SK-N-SH (cell line): ENCODE measurements at regions not wholly inside any gene's neighbourhood (a gene's known extent, or its start where the extent isn't known, plus 50 kb on each side); places are given as distances from the start of the nearest gene placed in this dataset.

Experiments
- CTCF ChIP-seq: fragments of 200-600 bp; sonication (generic); IDR thresholded peaks from 2 replicates; pipeline ENCODE4 v1.6.1; 2017; ENCODE audit warnings: antibody characterized with exemption, mild to moderate bottlenecking, moderate library complexity
- EP300 ChIP-seq, 2 experiments: IDR thresholded peaks; 2 replicates each; pipeline versions ENCODE4 v1.4.0 to v1.6.1; 2012; ENCODE audit warnings: borderline replicate concordance in 1 of 2, low read depth in 1 of 2, low read length in 1 of 2
- EZH2phosphoT487 ChIP-seq: fragments of 200-600 bp; sonication (generic); IDR thresholded peaks from 2 replicates; pipeline ENCODE4 v1.6.1; 2017; ENCODE audit warnings: low read depth, mixed run types, mild to moderate bottlenecking, antibody characterized with exemption, moderate library complexity, borderline replicate concordance
- POLR2AphosphoS5 ChIP-seq: IDR thresholded peaks from 2 replicates; pipeline ENCODE4 v1.6.1; 2012; ENCODE audit warnings: low read depth, low read length
- RCOR1 ChIP-seq: fragments of 150-350 bp; IDR thresholded peaks from 2 replicates; pipeline ENCODE4 v1.6.1; 2017; ENCODE audit warnings: antibody characterized with exemption, low read length
- RFX5 ChIP-seq: IDR thresholded peaks from 2 replicates; pipeline ENCODE4 v1.6.1; 2012; ENCODE audit warnings: mild to moderate bottlenecking, improper control_type of control experiment, low read length
- SIN3A ChIP-seq: IDR thresholded peaks from 2 replicates; pipeline ENCODE4 v1.6.1; 2012; ENCODE audit warnings: low read depth, mild to moderate bottlenecking, low read length, moderate library complexity, borderline replicate concordance
- TAF1 ChIP-seq: IDR thresholded peaks from 2 replicates; pipeline ENCODE4 v1.6.1; 2012; ENCODE audit warnings: low read depth, mild to moderate bottlenecking, low read length, moderate library complexity, borderline replicate concordance
- TF ChIP-seq, protein P1 (sequence below): IDR thresholded peaks from 2 replicates; pipeline ENCODE4 v1.4.0; 2012; ENCODE audit warnings: low read depth
- TF ChIP-seq, protein P2 (sequence below): IDR thresholded peaks from 2 replicates; pipeline ENCODE4; 2012

DNA sequence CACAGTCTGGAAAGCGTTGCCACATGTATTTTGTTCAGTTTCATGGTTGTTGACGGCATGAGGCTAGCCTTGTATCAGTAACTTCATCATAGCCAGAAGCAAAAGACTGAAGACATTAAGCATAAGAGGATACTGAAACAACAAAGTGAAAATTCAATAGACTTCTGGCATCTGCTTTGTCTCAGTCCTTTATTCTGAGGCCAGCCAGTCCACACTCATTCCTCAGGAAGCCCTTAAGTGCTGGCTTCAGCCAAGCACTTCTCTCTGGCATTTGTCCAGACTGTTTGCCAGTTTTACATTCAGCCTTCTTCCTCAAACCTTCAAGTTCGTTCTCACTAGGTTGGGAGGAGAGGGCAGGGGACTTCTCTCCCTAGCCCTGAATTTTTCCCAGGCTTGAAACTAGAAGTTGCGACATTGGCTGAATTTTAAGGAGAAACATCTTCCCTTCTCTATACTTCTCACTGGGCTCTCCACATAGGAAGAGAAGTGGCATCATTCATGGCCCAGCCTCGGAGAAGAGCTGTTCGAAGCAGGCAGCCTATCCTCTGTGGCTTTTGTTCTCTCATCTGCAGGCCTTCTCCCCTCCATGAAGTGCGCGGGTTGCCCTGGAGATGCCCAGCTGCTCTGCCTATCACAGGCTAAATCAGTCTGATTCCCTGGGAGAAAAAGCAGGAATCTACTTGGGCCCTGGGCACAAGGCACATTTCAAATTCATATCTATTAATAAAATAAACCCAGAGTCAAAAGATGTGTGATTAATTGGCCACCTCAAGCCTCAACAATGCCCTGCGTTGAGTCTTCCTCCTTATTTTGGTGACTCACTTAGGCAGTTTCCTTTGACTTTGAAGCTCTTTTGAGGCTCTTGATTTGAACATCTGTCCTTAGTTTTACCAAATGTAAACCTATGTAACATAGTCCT, 130.9 kb upstream of the PLEKHA5 start:
- TF ChIP-seq CTCF (no peak), RCOR1 (no peak), EP300 (IDR thresholded peaks at IDR 0.05; ENCODE audit: borderline replicate concordance in 1 of 2, low read depth in 1 of 2, low read length in 1 of 2) (peak; percentile 26 to 91; a peak in 3 of 4 replicates), TAF1 (peak; percentile 31; the same call in 1 of the 2 replicates), POLR2AphosphoS5 (peak; percentile 76), RFX5 (no peak), SIN3A (peak; percentile 61; the same call in 1 of the 2 replicates), EZH2phosphoT487 (no peak)
- TF ChIP-seq, protein P1, sequence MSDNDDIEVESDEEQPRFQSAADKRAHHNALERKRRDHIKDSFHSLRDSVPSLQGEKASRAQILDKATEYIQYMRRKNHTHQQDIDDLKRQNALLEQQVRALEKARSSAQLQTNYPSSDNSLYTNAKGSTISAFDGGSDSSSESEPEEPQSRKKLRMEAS, result peak; percentile 56; the same call in 1 of the 2 replicates
- TF ChIP-seq, protein P2, sequence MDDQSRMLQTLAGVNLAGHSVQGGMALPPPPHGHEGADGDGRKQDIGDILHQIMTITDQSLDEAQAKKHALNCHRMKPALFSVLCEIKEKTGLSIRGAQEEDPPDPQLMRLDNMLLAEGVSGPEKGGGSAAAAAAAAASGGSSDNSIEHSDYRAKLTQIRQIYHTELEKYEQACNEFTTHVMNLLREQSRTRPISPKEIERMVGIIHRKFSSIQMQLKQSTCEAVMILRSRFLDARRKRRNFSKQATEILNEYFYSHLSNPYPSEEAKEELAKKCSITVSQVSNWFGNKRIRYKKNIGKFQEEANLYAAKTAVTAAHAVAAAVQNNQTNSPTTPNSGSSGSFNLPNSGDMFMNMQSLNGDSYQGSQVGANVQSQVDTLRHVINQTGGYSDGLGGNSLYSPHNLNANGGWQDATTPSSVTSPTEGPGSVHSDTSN, result peak; percentile 93
